ENCODE measurements at regions not wholly inside any gene's neighbourhood (a gene's known extent, or its start where the extent isn't known, plus 50 kb on each side); places are given as distances from the start of the nearest gene placed in this dataset.

GRCh38 chr18:78420116-78420515 lies 559.5 kb upstream of the SALL3 start:
- no peak for ATAC-seq
- TF ChIP-seq, protein P1, sequence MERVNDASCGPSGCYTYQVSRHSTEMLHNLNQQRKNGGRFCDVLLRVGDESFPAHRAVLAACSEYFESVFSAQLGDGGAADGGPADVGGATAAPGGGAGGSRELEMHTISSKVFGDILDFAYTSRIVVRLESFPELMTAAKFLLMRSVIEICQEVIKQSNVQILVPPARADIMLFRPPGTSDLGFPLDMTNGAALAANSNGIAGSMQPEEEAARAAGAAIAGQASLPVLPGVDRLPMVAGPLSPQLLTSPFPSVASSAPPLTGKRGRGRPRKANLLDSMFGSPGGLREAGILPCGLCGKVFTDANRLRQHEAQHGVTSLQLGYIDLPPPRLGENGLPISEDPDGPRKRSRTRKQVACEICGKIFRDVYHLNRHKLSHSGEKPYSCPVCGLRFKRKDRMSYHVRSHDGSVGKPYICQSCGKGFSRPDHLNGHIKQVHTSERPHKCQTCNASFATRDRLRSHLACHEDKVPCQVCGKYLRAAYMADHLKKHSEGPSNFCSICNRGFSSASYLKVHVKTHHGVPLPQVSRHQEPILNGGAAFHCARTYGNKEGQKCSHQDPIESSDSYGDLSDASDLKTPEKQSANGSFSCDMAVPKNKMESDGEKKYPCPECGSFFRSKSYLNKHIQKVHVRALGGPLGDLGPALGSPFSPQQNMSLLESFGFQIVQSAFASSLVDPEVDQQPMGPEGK (CRISPR knock-in tag; IDR thresholded peaks at IDR 0.05; ENCODE audit: borderline replicate concordance): no peak
- TF ChIP-seq GLIS3 (CRISPR knock-in tag; IDR thresholded peaks at IDR 0.05) (no peak), TOX (CRISPR knock-in tag; IDR thresholded peaks at IDR 0.05; ENCODE audit: borderline replicate concordance) (no peak), ARNTL (CRISPR knock-in tag; IDR thresholded peaks at IDR 0.05; ENCODE audit: borderline replicate concordance, low read depth) (no peak)

- ATAC-seq: no peak
- TF ChIP-seq ZNF70 (CRISPR knock-in tag; IDR thresholded peaks at IDR 0.05) (no peak), CSDC2 (CRISPR knock-in tag; IDR thresholded peaks at IDR 0.05) (no peak), TCF4 (CRISPR knock-in tag; IDR thresholded peaks at IDR 0.05; ENCODE audit: borderline replicate concordance) (no peak), TOX (CRISPR knock-in tag; IDR thresholded peaks at IDR 0.05; ENCODE audit: borderline replicate concordance) (no peak), OSR1 (CRISPR knock-in tag; IDR thresholded peaks at IDR 0.05) (no peak), SNAI2 (CRISPR knock-in tag; IDR thresholded peaks at IDR 0.05) (no peak), ISL1 (CRISPR knock-in tag; IDR thresholded peaks at IDR 0.05) (no peak), ESRRG (CRISPR knock-in tag; IDR thresholded peaks at IDR 0.05) (no peak), ZC3H10 (CRISPR knock-in tag; IDR thresholded peaks at IDR 0.05) (no peak), ZFP30 (CRISPR knock-in tag; IDR thresholded peaks at IDR 0.05) (no peak), ARNTL (CRISPR knock-in tag; IDR thresholded peaks at IDR 0.05; ENCODE audit: borderline replicate concordance, low read depth) (no peak), PPARA (CRISPR knock-in tag; IDR thresholded peaks at IDR 0.05; ENCODE audit: borderline replicate concordance) (no peak), ZNF565 (CRISPR knock-in tag; conservative IDR thresholded peaks at IDR 0.05; ENCODE audit: low read depth) (no peak), POU6F1 (CRISPR knock-in tag; IDR thresholded peaks at IDR 0.05; ENCODE audit: borderline replicate concordance, low read depth) (no peak), CSRNP3 (CRISPR knock-in tag; IDR thresholded peaks at IDR 0.05) (no peak), ZFP3 (CRISPR knock-in tag; IDR thresholded peaks at IDR 0.05) (no peak), TSHZ2 (CRISPR knock-in tag; IDR thresholded peaks at IDR 0.05) (no peak), ZNF8 (CRISPR knock-in tag; IDR thresholded peaks at IDR 0.05) (no peak), CREB5 (CRISPR knock-in tag; IDR thresholded peaks at IDR 0.05; ENCODE audit: low read depth) (no peak)
- TF ChIP-seq, protein P1 (CRISPR knock-in tag; IDR thresholded peaks at IDR 0.05; ENCODE audit: borderline replicate concordance): no peak
Measured at GRCh38 chr18:78421392-78421791, 558.2 kb upstream of the SALL3 start.
